Stomach (tissue), 8 donors: ENCODE measurements at regions not wholly inside any gene's neighbourhood (a gene's known extent, or its start where the extent isn't known, plus 50 kb on each side); places are given as distances from the start of the nearest gene placed in this dataset.

ENCODE experiments used
- DNase-seq, 2 donors: peaks; one replicate each; pipeline versions ENCODE4 v3.0.0 to v3.0.0-alpha.2; 2013 to 2019
- H3K27ac ChIP-seq, 5 donors: fragments of 200-600 bp in 4 of 5; sonication (generic) in 4 of 5; one replicate each; pipeline ENCODE4 v1.5.1; 2013 to 2019; ENCODE audit warnings: mild to moderate bottlenecking in 1 of 5, moderate library complexity in 1 of 5
- H3K27me3 ChIP-seq, 3 donors: fragments of 200-600 bp; sonication (generic); one replicate each; pipeline ENCODE4 v1.5.1; 2017 to 2019; ENCODE audit warnings: mixed run types in 1 of 3
- H3K36me3 ChIP-seq, 4 donors: fragments of 200-600 bp; sonication (generic); 1 replicate in 3 of 4; 2 replicates in 1 of 4; pipeline ENCODE4 v1.5.1; 2016 to 2019
- H3K4me1 ChIP-seq, 4 donors: fragments of 200-600 bp; sonication (generic); one replicate each; pipeline ENCODE4 v1.5.1; 2016 to 2019
- H3K4me3 ChIP-seq, 4 donors: fragments of 200-600 bp; sonication (generic) in 3 of 4; one replicate each; pipeline ENCODE4 v1.5.1; 2016 to 2019; ENCODE audit warnings: mild to moderate bottlenecking in 1 of 4
- H3K9me3 ChIP-seq, 4 donors: fragments of 200-600 bp; sonication (generic); one replicate each; pipeline ENCODE4 v1.5.1; 2016 to 2019
- CTCF ChIP-seq, 7 experiments: fragments of 450-650 bp in 4 of 7; fragments of 200-600 bp in 3 of 7; sonication (generic) in 3 of 7; IDR thresholded peaks; one replicate each; pipeline ENCODE4 v1.5.1; 2016 to 2019; ENCODE audit warnings: antibody characterized with exemption in 7 of 7, control low read depth in 2 of 7, mild to moderate bottlenecking in 1 of 7
- EP300 ChIP-seq: sonication (generic); formaldehyde crosslinking; IDR thresholded peaks from one replicate; pipeline ENCODE4 v1.6.1; 2017; ENCODE audit warnings: antibody characterized with exemption
- POLR2A ChIP-seq, 4 donors: fragments of 450-650 bp; IDR thresholded peaks; one replicate each; pipeline ENCODE4 v1.6.1; 2016; ENCODE audit warnings: antibody characterized with exemption in 4 of 4, control low read depth in 2 of 4, mild to moderate bottlenecking in 1 of 4, moderate library complexity in 1 of 4
- POLR2AphosphoS5 ChIP-seq, 3 donors: sonication (generic); formaldehyde crosslinking; IDR thresholded peaks; one replicate each; pipeline ENCODE4 v1.6.1; 2016; ENCODE audit warnings: antibody characterized with exemption in 3 of 3
- WGBS, 5 donors: extraction: QIAGEN DNeasy Blood & Tissue Kit in 3 of 5; methylation state at CpG; one replicate each; pipeline versions ENCODE4 v1.1.5 to v1.1.7; 2013 to 2018; 5-methylcytosine and 5-hydroxymethylcytosine counted together
- intact Hi-C: fragments of 100-400 bp; cut with DNase I; formaldehyde crosslinking; loops from one replicate; pipeline ENCODE4 v1.15.1; 2023; ENCODE audit warnings: low total_unique reads
- donor health status: healthy with polysubstance abuse.
- donor health status: Bipolar disorder and iron deficiency.
- donor health status: healthy.

DNA sequence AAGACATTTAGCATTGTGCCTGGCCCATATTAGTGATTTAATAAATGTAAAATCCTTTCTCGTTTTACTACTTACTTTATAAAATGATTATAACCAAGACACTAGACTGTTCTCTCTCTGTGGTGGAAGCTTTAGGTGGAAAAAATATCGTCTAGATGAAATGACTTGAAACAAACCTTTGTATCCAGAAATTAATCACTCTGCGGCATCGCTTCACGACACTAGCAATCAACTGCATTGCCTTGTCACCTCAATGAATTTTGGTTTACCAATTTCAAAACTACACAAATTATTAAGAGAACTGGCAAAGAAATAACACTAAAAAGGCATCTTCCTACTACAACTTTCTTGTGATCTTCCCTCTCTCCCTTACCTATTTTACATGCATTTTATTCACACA is 627.2 kb upstream of the ROBO1 start:
- H3K4me3 ChIP-seq, result no peak overlapping the region
- no peak overlapping the region for H3K27ac ChIP-seq
- no peaks in the 10 kb centered on the region for H3K9me3 ChIP-seq
- WGBS, 5 donors, result 75 to 87% (median 80%) methylated on average over 5 of the region's 5 CpGs
- intact Hi-C loops, result no loop called here
- DNase-seq, result no peak
- no peaks in the 10 kb centered on the region for H3K36me3 ChIP-seq
- H3K27me3 ChIP-seq, result no peaks in the 10 kb centered on the region
- TF ChIP-seq CTCF (IDR thresholded peaks at IDR 0.05) (no peak), POLR2AphosphoS5 (IDR thresholded peaks at IDR 0.05) (no peak), EP300 (no peak)
- no peaks in the 10 kb centered on the region for H3K4me1 ChIP-seq

DNA sequence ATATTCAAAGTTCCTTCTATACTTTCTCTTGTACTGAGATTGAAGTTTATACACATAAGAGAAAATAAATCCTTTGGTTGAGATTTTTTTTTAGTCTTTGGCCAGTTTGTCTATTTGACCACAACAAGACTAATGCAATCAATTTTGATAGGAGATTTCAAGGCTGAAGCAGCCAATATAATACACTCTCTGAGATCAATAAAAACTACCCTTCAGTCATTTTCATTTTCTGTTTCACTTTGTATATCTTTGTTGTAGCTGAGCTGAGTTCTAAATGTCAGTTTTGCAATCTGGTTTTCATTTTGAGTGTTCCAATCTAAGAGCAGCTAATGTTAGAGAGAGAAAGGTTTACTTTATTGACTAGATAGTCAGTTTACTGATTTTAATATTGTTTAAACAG is 623.8 kb upstream of the ROBO1 start:
- peaks cover 4 to 28% (median 12%) of the 10 kb centered on the region in 4 donors for H3K9me3 ChIP-seq
- intact Hi-C loops, result no loop called here
- no peaks in the 10 kb centered on the region for H3K27me3 ChIP-seq
- TF ChIP-seq POLR2A (IDR thresholded peaks at IDR 0.05) (no peak), CTCF (IDR thresholded peaks at IDR 0.05) (no peak), EP300 (no peak), POLR2AphosphoS5 (IDR thresholded peaks at IDR 0.05) (no peak)
- H3K4me1 ChIP-seq, result no peaks in the 10 kb centered on the region
- H3K27ac ChIP-seq, result no peak overlapping the region
- no peak for DNase-seq
- no peaks in the 10 kb centered on the region for H3K36me3 ChIP-seq
- H3K4me3 ChIP-seq, result no peak overlapping the region

DNA sequence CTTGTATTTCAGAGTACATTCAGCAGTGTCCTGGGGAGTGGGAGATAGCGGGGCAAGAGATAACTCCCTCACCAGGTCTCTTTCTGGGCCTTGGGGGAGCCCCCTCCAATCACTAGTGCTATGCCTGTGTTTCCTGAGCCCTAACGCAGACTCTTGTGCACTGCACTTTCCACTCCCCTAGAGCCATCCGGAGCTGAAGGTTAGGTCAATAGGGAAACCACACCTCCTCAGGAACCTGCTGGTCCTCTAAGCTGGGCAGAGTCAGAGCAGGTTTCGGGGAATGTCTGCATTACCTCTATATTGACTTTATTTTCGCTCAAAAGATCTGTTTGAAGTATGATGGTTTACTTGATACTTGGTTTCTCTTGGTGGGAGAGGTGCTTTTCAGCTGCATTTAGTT is 617.0 kb upstream of the ROBO1 start:
- DNase-seq, result peak in 1 of 2 donors; percentile 4
- peaks cover 4 to 39% (median 12%) of the 10 kb centered on the region in 4 donors for H3K9me3 ChIP-seq
- no peaks in the 10 kb centered on the region for H3K4me1 ChIP-seq
- intact Hi-C loops, result no loop called here
- 29 to 64% (median 35%) methylated on average over 5 of the region's 5 CpGs for whole genome bisulfite sequencing, 5 donors
- no peak overlapping the region for H3K27ac ChIP-seq
- H3K36me3 ChIP-seq, result no peaks in the 10 kb centered on the region
- H3K4me3 ChIP-seq, result no peak overlapping the region
- H3K27me3 ChIP-seq, result no peaks in the 10 kb centered on the region
- TF ChIP-seq EP300 (no peak), CTCF (IDR thresholded peaks at IDR 0.05) (no peak), POLR2AphosphoS5 (IDR thresholded peaks at IDR 0.05) (no peak), POLR2A (IDR thresholded peaks at IDR 0.05) (no peak)

- no peak overlapping the region for H3K27ac ChIP-seq
- TF ChIP-seq CTCF (IDR thresholded peaks at IDR 0.05), result no peak
- TF ChIP-seq POLR2A (IDR thresholded peaks at IDR 0.05), result no peak
- no peak for TF ChIP-seq POLR2AphosphoS5 (IDR thresholded peaks at IDR 0.05)
- no peak for TF ChIP-seq EP300
- WGBS, 5 donors, result 79 to 97% (median 89%) methylated on average over 1 of the region's 1 CpG
- no peak for DNase-seq
- no peaks in the 10 kb centered on the region for H3K27me3 ChIP-seq
- intact Hi-C loops, result no loop called here
- H3K4me3 ChIP-seq, result no peak overlapping the region
- peaks cover 0 to 4% (median 0%) of the 10 kb centered on the region in 4 donors for H3K9me3 ChIP-seq
- H3K36me3 ChIP-seq, result no peaks in the 10 kb centered on the region
- H3K4me1 ChIP-seq, result no peaks in the 10 kb centered on the region
Measured at GRCh38 chr3:80374423-80374822, 606.6 kb upstream of the ROBO1 start.
